ENCODE measurements at regions not wholly inside any gene's neighbourhood (a gene's known extent, or its start where the extent isn't known, plus 50 kb on each side); places are given as distances from the start of the nearest gene placed in this dataset.
A peak's percentile ranks its signal among the peaks of the same experiment; 100 is the strongest.

DNA sequence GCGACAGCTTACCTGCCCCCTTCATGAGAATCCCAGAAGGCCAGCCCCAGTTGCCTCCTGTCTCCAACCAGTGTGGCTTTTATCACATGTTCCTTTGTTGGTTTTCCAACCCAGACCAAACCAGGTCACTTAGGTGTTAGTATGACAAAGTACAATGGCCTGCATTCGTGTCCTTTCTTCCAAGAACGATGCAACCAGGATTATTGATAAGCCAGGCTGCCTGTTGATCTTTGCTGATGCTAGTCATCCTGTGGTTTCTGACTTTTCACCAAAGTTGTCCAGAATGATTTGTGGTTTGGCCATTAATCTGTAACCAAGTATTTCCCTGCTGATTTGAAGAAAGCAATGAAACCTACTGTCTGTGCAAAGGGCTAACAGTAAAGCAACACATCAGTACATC, 191.4 kb downstream of the CYLD start:
- intact Hi-C loops (cut with micrococcal nuclease), result no loop called here
- POLR2A ChIA-PET, result no interaction called here

DNA sequence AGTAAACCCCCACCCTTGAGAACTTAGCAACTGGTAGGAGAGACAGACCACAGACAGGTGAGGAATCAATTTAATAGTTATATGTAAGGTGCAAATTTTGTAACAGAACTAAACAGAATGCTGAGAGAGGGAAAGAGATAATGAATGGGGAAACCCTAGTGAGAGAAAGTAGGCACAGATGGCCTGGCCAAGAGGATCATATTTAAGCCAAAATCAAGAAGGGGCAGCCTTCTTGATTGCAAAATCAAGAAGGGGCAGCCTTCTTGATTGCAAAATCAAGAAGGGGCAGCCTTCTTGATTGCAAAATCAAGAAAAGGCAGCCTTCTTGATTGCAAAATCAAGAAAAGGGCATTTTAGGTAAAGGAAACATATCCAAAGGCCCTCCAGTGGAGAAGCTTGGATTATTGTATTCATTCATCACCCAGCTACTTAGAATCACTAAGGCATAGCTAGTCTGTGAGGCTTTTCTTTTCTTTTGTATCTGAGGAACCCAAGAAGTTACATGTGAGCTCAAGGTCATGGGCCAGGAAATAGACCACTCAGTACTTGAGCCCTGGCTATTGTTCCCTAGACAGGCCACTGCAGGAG, 190.6 kb downstream of the CYLD start:
- H3K9me3 Mint-ChIP-seq (ENCODE audit: unreplicated experiment), result no peaks in the 10 kb centered on the region
- DNase-seq (ENCODE audit: unreplicated experiment), result peak; percentile 60
- intact Hi-C loops (cut with micrococcal nuclease), result no loop called here
- ChIA-PET POLR2A (interaction anchor here (0.7 kb wide), 1 partner anchor 19 kb away, joined by 4 read pairs; no protein-coding TSS in a partner anchor), CTCF (interaction anchor here (0.6 to 0.8 kb wide), 3 partner anchors 9 to 121 kb away, joined by 3 read pairs; no protein-coding TSS in a partner anchor)
- no peak overlapping the region for H3K4me3 Mint-ChIP-seq (ENCODE audit: unreplicated experiment)
- H3K36me3 Mint-ChIP-seq (ENCODE audit: insufficient read depth, unreplicated experiment), result no peaks in the 10 kb centered on the region
- no TSS peak for BruUV-seq (replicated peaks)
- H3K27ac Mint-ChIP-seq (ENCODE audit: low read depth, unreplicated experiment), result no peak overlapping the region
- peaks cover 11% of the 10 kb centered on the region for H3K27me3 Mint-ChIP-seq (ENCODE audit: insufficient read depth, unreplicated experiment)
- peaks cover 18% of the 10 kb centered on the region for H3K4me1 Mint-ChIP-seq (ENCODE audit: insufficient read depth, unreplicated experiment)
- TF ChIP-seq, protein P1, sequence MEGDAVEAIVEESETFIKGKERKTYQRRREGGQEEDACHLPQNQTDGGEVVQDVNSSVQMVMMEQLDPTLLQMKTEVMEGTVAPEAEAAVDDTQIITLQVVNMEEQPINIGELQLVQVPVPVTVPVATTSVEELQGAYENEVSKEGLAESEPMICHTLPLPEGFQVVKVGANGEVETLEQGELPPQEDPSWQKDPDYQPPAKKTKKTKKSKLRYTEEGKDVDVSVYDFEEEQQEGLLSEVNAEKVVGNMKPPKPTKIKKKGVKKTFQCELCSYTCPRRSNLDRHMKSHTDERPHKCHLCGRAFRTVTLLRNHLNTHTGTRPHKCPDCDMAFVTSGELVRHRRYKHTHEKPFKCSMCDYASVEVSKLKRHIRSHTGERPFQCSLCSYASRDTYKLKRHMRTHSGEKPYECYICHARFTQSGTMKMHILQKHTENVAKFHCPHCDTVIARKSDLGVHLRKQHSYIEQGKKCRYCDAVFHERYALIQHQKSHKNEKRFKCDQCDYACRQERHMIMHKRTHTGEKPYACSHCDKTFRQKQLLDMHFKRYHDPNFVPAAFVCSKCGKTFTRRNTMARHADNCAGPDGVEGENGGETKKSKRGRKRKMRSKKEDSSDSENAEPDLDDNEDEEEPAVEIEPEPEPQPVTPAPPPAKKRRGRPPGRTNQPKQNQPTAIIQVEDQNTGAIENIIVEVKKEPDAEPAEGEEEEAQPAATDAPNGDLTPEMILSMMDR (IDR thresholded peaks at IDR 0.05; ENCODE audit: unreplicated experiment), result no peak

More for the DNA sequence above, 191.4 kb downstream of the CYLD start:
- Mint-ChIP-seq H3K9me3 (ENCODE audit: unreplicated experiment) (no peaks in the 10 kb centered on the region), H3K27ac (ENCODE audit: low read depth, unreplicated experiment) (no peak overlapping the region), H3K27me3 (ENCODE audit: insufficient read depth, unreplicated experiment) (peaks cover 11% of the 10 kb centered on the region), H3K36me3 (ENCODE audit: insufficient read depth, unreplicated experiment) (no peaks in the 10 kb centered on the region), H3K4me3 (ENCODE audit: unreplicated experiment) (no peak overlapping the region), H3K4me1 (ENCODE audit: insufficient read depth, unreplicated experiment) (peaks cover 12% of the 10 kb centered on the region)
- BruUV-seq (replicated peaks), result no TSS peak
- TF ChIP-seq, protein P1 (IDR thresholded peaks at IDR 0.05; ENCODE audit: unreplicated experiment), result no peak
- CTCF ChIA-PET, result interaction anchor here (0.6 kb wide), 2 partner anchors 122 to 1980 kb away, joined by 3 read pairs; no protein-coding TSS in a partner anchor
- no peak for DNase-seq (ENCODE audit: unreplicated experiment)

DNA sequence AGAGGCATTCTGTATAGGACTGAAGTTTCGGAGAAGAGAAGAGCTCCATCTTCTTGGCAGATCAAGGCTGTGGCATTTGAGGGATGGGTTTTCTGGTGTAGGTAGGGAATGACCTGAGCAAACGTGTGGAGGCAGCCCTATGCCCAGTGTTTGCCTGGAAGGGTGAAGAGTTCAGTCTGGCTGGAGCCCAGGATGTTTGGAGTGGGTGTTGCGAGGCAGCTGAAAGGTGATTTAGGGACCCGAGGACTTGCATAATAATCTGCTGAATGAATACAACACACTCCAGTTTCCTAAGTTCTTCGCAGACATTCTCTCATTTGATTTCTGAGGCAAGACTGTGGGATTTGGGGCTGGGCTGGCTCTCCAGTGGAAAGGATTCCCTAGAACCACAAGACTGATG, 186.2 kb downstream of the CYLD start:
- no peak overlapping the region for H3K27ac Mint-ChIP-seq (ENCODE audit: low read depth, unreplicated experiment)
- ChIA-PET POLR2A (interaction anchor here (0.7 kb wide), 1 partner anchor 651 kb away, joined by 3 read pairs; no protein-coding TSS in a partner anchor), CTCF (no interaction called here)
- no peak overlapping the region for H3K4me3 Mint-ChIP-seq (ENCODE audit: unreplicated experiment)
- H3K36me3 Mint-ChIP-seq (ENCODE audit: insufficient read depth, unreplicated experiment), result no peaks in the 10 kb centered on the region
- no TSS peak for BruUV-seq (replicated peaks)
- DNase-seq (ENCODE audit: unreplicated experiment), result peak; percentile 73
- TF ChIP-seq, protein P1 (IDR thresholded peaks at IDR 0.05; ENCODE audit: unreplicated experiment), result no peak
- H3K4me1 Mint-ChIP-seq (ENCODE audit: insufficient read depth, unreplicated experiment), result peaks cover 49% of the 10 kb centered on the region
- H3K27me3 Mint-ChIP-seq (ENCODE audit: insufficient read depth, unreplicated experiment), result peaks cover 11% of the 10 kb centered on the region
- intact Hi-C loops (cut with micrococcal nuclease), result no loop called here
- no peaks in the 10 kb centered on the region for H3K9me3 Mint-ChIP-seq (ENCODE audit: unreplicated experiment)

DNA sequence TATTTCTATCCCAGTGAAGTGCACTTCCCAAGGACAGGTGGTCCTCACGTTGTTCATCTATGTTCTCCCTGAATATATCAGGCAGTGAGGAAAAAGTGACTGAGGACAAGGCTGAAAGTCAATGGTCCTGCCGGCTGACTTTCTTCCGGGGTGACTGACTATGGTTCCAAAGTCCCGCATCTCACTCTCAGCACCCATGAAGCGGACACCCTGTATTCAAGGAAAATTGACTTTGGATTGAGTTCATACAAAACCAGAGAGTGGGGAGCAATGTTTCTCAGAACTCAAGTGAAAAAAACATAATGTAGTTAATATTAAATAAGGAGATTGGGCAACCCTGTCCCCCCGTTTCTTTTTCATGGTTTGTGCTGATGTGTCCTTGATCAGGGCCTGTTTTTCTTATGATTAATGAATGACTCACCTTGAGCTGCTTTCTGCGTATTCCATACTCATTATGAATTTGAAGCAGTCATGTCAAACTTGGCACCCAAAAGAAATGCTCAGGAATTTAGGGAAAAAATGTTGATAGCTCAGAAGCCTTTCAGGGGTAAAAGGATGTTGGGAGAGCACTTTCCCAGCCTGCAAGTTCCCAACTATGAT, 184.0 kb downstream of the CYLD start:
- intact Hi-C loops (cut with micrococcal nuclease), result no loop called here
- H3K4me3 Mint-ChIP-seq (ENCODE audit: unreplicated experiment), result no peak overlapping the region
- TF ChIP-seq, protein P1 (IDR thresholded peaks at IDR 0.05; ENCODE audit: unreplicated experiment), result no peak
- H3K27me3 Mint-ChIP-seq (ENCODE audit: insufficient read depth, unreplicated experiment), result no peaks in the 10 kb centered on the region
- ChIA-PET POLR2A (no interaction called here), CTCF (interaction anchor here (0.8 kb wide), 1 partner anchor 119 kb away, joined by 3 read pairs; no protein-coding TSS in a partner anchor)
- H3K27ac Mint-ChIP-seq (ENCODE audit: low read depth, unreplicated experiment), result no peak overlapping the region
- no peaks in the 10 kb centered on the region for H3K36me3 Mint-ChIP-seq (ENCODE audit: insufficient read depth, unreplicated experiment)
- DNase-seq (ENCODE audit: unreplicated experiment), result peak; percentile 76
- peaks cover 37% of the 10 kb centered on the region for H3K4me1 Mint-ChIP-seq (ENCODE audit: insufficient read depth, unreplicated experiment)
- H3K9me3 Mint-ChIP-seq (ENCODE audit: unreplicated experiment), result no peaks in the 10 kb centered on the region
- BruUV-seq (replicated peaks), result no TSS peak

Measured in MCF 10A (cell line).